AG04449 (cell line): ENCODE measurements at regions not wholly inside any gene's neighbourhood (a gene's known extent, or its start where the extent isn't known, plus 50 kb on each side); places are given as distances from the start of the nearest gene placed in this dataset.

Experiments used
- CTCF ChIA-PET: fragments of 350-600 bp; formaldehyde crosslinking; extraction: SDS; loops from one replicate; lab custom pipeline; 2021; ENCODE audit warnings: antibody characterized with exemption; lab: Yijun Ruan, JAX
- POLR2A ChIA-PET: fragments of 400-600, 350-600 bp; formaldehyde crosslinking; extraction: SDS; loops from one replicate; lab custom pipeline; 2020; ENCODE audit warnings: antibody characterized with exemption, inconsistent platforms; lab: Yijun Ruan, JAX
- DNase-seq: peaks from one replicate; pipeline ENCODE4 v3.0.0-alpha.2; 2010; ENCODE audit warnings: low read depth, low spot score
- H3K4me3 ChIP-seq: 2 replicates; pipeline ENCODE4 v1.5.1; 2011; ENCODE audit warnings: low read depth, mild to moderate bottlenecking, control low read depth, low read length
- TF ChIP-seq, protein P1 (sequence below): IDR thresholded peaks from one replicate; pipeline ENCODE4 v1.5.1; 2011; ENCODE audit warnings: mild to moderate bottlenecking, moderate library complexity, low read length, control low read depth, inconsistent platforms; ENCODE audit not compliant: insufficient read depth; ENCODE audit errors: missing control alignments

DNA sequence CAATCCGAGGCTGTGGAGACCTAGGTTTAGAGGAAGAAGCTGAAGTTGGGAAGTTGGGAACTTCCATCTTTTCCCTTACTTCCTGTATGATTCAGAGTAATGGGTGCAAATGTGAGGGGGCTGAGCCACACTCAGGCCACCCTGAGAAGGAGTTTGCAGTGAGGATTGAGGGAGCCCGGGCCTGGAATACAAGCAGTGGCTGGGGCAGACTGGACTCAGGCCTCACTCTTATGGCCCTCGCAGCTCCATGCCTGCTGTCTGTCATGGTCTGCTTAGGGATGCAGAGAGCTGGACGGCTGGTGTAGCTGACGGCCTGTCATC, 73.7 kb upstream of the RAB4A start:
- ChIA-PET POLR2A (interaction anchor here (2.2 kb wide), 1 partner anchor 8 kb away, joined by 11 read pairs; no protein-coding TSS in a partner anchor), CTCF (interaction anchor here (3.6 kb wide), 1 partner anchor 29 kb away, joined by 14 read pairs; no protein-coding TSS in a partner anchor)
- TF ChIP-seq, protein P1, sequence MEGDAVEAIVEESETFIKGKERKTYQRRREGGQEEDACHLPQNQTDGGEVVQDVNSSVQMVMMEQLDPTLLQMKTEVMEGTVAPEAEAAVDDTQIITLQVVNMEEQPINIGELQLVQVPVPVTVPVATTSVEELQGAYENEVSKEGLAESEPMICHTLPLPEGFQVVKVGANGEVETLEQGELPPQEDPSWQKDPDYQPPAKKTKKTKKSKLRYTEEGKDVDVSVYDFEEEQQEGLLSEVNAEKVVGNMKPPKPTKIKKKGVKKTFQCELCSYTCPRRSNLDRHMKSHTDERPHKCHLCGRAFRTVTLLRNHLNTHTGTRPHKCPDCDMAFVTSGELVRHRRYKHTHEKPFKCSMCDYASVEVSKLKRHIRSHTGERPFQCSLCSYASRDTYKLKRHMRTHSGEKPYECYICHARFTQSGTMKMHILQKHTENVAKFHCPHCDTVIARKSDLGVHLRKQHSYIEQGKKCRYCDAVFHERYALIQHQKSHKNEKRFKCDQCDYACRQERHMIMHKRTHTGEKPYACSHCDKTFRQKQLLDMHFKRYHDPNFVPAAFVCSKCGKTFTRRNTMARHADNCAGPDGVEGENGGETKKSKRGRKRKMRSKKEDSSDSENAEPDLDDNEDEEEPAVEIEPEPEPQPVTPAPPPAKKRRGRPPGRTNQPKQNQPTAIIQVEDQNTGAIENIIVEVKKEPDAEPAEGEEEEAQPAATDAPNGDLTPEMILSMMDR = no peak
- DNase-seq = no peak
- no peak overlapping the region for H3K4me3 ChIP-seq

DNA sequence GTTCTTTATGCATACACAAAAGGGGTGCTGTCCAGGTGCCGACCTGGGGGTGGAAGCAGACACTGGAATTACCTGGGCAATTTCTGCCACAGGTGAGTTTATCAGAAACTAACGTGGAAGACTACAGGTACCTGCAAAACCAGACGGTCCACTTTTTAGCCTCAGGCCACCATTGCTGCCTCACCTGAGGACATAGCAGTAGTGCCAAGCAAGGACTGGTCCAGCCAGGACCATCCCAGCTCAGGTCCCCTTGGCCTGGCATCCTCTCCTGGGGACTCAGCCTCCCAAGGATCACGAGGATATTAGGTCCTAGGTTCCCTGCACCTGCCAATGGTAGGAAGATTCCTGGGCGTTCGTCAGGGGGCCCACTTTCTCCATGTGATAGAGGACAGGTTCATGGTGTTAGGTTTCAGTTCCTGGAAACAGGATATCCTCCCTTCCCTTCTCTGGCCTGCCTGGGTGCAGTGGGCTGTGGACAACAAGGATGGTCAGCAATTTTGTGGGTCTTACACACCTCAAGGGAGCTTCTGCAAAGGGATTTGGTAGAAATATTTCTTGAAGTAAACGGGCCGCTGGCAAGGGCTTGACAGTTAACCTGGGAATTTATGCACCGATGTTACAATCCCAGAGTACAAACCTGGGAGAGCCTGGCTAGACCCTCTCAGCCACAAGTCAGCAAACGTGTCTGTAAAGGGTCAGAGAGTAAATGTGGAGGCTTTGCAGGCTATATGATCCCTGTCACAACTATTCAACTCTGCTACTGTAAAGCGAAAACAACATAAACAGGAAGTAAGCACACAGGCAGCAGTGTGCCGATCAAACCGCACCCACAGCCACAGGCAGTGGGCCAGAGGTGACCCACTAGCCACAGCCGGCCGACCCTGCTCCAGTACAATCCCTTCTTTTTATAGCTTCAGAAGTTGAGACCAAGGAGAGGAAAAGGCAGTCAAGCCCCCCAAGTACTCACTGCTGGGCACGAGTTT, 71.4 kb upstream of the RAB4A start:
- POLR2A ChIA-PET = no interaction called here
- TF ChIP-seq, protein P1 = no peak
- DNase-seq = no peak
- no peak overlapping the region for H3K4me3 ChIP-seq
- CTCF ChIA-PET = interaction anchor here (1.1 kb wide), 1 partner anchor 465 kb away, joined by 4 read pairs; the partner anchor contains the start of gene RHOU

DNA sequence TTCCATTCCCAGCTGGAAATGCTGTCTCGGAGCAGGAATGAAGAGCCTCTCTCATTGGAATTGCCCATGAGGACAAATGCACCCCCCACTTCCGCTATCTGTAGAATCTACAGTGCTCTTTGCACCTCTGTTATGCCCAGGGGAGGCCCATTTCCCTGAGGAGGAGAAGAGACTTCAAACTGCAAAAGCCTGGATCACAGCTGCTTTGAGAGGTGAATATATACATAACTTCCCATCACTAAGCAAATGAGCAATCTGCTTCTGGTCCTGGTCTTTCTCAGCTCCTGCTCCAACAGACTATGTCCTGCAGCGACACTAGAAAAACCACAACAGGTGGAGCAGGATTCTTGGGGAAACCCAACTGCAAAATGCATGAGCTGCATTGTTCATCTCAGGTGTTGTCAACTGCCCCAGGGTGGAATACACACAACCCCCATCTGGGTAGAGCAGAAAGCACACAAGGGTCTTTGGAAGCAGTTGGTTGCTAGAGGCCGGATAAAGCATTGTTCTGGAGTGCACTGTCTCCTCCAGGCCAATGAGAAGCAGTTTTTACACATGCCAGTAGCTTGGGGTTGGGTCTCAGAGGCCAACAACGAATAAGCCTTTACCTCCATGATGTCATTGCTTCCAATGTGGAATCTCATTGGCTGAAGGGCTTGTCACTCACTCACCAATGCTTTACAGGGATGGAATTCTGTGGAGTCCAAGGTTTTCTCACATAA, 67.7 kb upstream of the RAB4A start:
- CTCF ChIA-PET = no interaction called here
- TF ChIP-seq, protein P1 = no peak
- POLR2A ChIA-PET = no interaction called here
- DNase-seq = peak; percentile 34
- no peak overlapping the region for H3K4me3 ChIP-seq

DNA sequence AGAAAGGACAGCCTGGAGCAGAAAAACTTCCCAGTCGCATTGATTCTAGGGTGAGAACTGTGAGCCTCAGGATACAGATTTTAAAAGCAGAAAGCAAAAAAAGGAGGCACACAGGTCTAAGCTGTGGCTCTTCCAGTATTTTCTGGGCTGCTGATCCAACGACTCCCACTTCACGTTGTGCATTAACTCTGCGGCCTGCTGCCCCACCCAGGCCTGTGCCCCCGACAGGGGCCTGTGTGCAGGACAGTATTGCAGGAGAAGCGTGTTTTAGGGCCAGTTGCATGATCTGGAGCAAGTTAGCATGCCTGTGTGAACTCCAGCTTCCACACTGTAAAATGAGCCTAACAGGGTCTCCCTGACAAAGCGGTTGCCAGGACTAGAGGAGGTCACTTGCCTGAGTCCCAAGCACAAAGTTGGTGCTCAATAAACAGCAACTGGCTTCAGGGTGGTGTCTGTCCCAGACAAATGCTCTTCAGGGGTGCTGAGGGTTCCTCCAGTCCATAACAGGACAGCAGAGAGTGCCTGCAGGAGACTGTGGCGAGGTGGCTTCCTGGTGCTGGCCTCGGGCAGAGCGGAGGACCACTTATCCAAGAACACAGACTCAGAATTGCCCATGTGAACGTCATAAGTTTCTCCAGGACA, 66.8 kb upstream of the RAB4A start:
- CTCF ChIA-PET = no interaction called here
- no peak overlapping the region for H3K4me3 ChIP-seq
- TF ChIP-seq, protein P1 = no peak
- POLR2A ChIA-PET = no interaction called here
- DNase-seq = no peak

DNA sequence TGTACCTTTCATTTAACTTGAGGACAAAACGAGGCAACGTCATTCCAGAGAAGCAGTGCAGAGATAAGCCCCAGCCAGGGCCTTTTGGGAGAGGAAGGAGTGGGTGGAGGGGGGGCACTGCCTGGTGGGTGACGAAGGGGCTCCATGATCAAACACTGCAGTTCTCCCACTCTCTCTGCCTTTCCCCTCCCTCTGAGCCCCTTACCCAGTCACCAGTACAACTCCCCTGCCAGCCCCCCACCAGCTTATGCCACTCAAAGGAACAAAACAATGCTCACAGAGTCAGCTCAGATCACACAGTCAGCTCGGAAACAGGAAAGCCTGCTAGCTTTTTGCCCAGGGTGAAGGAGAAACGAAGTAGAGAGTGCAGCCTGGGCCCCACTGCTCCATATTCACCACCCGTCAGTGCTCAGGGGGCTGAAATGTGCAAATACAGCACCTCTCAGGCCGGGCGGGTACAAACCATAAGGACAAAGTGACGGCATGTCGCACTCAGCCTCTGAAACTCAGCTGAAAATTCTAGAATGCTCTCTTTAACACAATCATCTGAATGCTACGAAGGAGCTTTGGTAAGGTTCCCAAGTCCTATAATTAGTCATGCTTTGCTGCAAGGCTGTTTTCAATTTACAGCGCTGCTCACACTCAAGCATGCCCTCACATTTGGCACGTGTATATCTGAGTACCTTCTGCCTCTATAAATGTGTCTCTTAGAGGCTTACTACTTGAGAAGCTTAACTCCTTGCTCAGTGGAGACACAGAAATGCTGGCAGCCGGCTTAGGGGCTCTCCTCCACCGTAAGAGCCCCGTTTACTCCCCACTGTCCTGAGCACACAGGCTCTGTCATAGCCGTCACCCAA, 65.8 kb upstream of the RAB4A start:
- ChIA-PET CTCF (interaction anchor here (1.0 to 1.6 kb wide), 5 partner anchors 11 to 470 kb away, joined by 3 to 14 read pairs (median 3); no protein-coding TSS in a partner anchor), POLR2A (interaction anchor here (0.5 to 1.2 kb wide), 2 partner anchors 9 to 481 kb away, joined by 3 to 11 read pairs; no protein-coding TSS in a partner anchor)
- peak; percentile 74 for DNase-seq
- TF ChIP-seq, protein P1 = no peak
- no peak overlapping the region for H3K4me3 ChIP-seq
